WTC11 (cell line): ENCODE measurements at regions not wholly inside any gene's neighbourhood (a gene's known extent, or its start where the extent isn't known, plus 50 kb on each side); places are given as distances from the start of the nearest gene placed in this dataset.

Source experiments
- ATAC-seq: fragments of 200-7000 bp; cut with Tn5 transposase; 2 replicates; pipeline ENCODE4 v1.10.0; 2021; ENCODE audit warnings: mild to moderate bottlenecking, moderate library complexity
- CTCF ChIA-PET: fragments of 300-600 bp; sonication (Branson Sonifier 250); formaldehyde crosslinking; loops from one replicate; lab custom pipeline; 2021; ENCODE audit warnings: antibody characterized with exemption; lab: Charles Lee
- POLR2A ChIA-PET: fragments of 350-600 bp; sonication (Branson Sonifier 250); formaldehyde crosslinking; loops from one replicate; lab custom pipeline; 2021; ENCODE audit warnings: antibody characterized with exemption; lab: Charles Lee
- DNase-seq: peaks from one replicate; pipeline ENCODE4 v3.0.0; 2021; ENCODE audit warnings: low spot score
- H3K27ac Mint-ChIP-seq: 2 replicates; pipeline ENCODE4 v1.8.0; 2021; ENCODE audit warnings: mixed read lengths
- H3K27me3 Mint-ChIP-seq: 2 replicates; pipeline ENCODE4 v1.8.0; 2021; ENCODE audit warnings: low read depth, mild to moderate bottlenecking, moderate library complexity, mixed read lengths
- H3K36me3 Mint-ChIP-seq: 2 replicates; pipeline ENCODE4 v1.8.0; 2021; ENCODE audit warnings: mixed read lengths
- H3K4me1 Mint-ChIP-seq: 2 replicates; pipeline ENCODE4 v1.8.0; 2022; ENCODE audit warnings: mixed read lengths
- H3K4me3 Mint-ChIP-seq: 2 replicates; pipeline ENCODE4 v1.8.0; 2021; ENCODE audit warnings: mild to moderate bottlenecking, moderate library complexity, mixed read lengths
- H3K9me3 Mint-ChIP-seq: 2 replicates; pipeline ENCODE4 v1.8.0; 2021; ENCODE audit warnings: mixed read lengths
- CREB1 ChIP-seq: sonication (generic); formaldehyde crosslinking; IDR thresholded peaks from 2 replicates; pipeline ENCODE4 v1.8.0; 2023; ENCODE audit warnings: mild to moderate bottlenecking, missing genetic modification reagents
- GABPB1 ChIP-seq: sonication (generic); formaldehyde crosslinking; IDR thresholded peaks from 2 replicates; pipeline ENCODE4 v1.8.1; 2023; ENCODE audit warnings: mild to moderate bottlenecking, missing genetic modification reagents
- GRHL2 ChIP-seq: fragments of 250-450 bp; sonication (Bioruptor Pico); IDR thresholded peaks from 2 replicates; pipeline ENCODE4 v1.8.0; 2022; ENCODE audit warnings: mild to moderate bottlenecking, moderate library complexity; ENCODE audit not compliant: insufficient replicate concordance, severe bottlenecking
- GTF2I ChIP-seq: fragments of 250-450 bp; sonication (Bioruptor Pico); conservative IDR thresholded peaks from 2 replicates; pipeline ENCODE4 v1.4.0; 2021; ENCODE audit warnings: mild to moderate bottlenecking
- HMGA2 ChIP-seq: fragments of 250-450 bp; sonication (Bioruptor Pico); IDR thresholded peaks from 2 replicates; pipeline ENCODE4 v1.4.0; 2021; ENCODE audit warnings: mild to moderate bottlenecking, moderate library complexity
- IRF2 ChIP-seq: sonication (generic); formaldehyde crosslinking; IDR thresholded peaks from 2 replicates; pipeline ENCODE4 v1.8.0; 2022; ENCODE audit warnings: low read depth, missing genetic modification reagents, borderline replicate concordance
- MXD4 ChIP-seq: fragments of 250-450 bp; sonication (Bioruptor Pico); IDR thresholded peaks from 2 replicates; pipeline ENCODE4 v1.8.0; 2021; ENCODE audit warnings: mild to moderate bottlenecking, moderate library complexity, borderline replicate concordance
- MYBL2 ChIP-seq: sonication (generic); formaldehyde crosslinking; IDR thresholded peaks from 2 replicates; pipeline ENCODE4 v1.8.1; 2023; ENCODE audit warnings: mild to moderate bottlenecking, moderate library complexity, missing genetic modification reagents
- NFYB ChIP-seq: sonication (generic); formaldehyde crosslinking; conservative IDR thresholded peaks from 2 replicates; pipeline ENCODE4 v1.8.0; 2022; ENCODE audit warnings: low read depth, missing genetic modification reagents
- NR2C2 ChIP-seq: sonication (generic); formaldehyde crosslinking; IDR thresholded peaks from 2 replicates; pipeline ENCODE4 v1.8.0; 2022; ENCODE audit warnings: mild to moderate bottlenecking, missing genetic modification reagents
- NR3C1 ChIP-seq: sonication (generic); formaldehyde crosslinking; conservative IDR thresholded peaks from 2 replicates; pipeline ENCODE4 v1.8.1; 2023; ENCODE audit warnings: low read depth, mild to moderate bottlenecking, missing genetic modification reagents
- RORB ChIP-seq: fragments of 250-450 bp; sonication (Bioruptor Pico); IDR thresholded peaks from 2 replicates; pipeline ENCODE4 v1.9.0; 2021; ENCODE audit warnings: mild to moderate bottlenecking
- SMAD3 ChIP-seq: sonication (generic); formaldehyde crosslinking; IDR thresholded peaks from 2 replicates; pipeline ENCODE4 v1.8.0; 2022; ENCODE audit warnings: missing genetic modification reagents, mild to moderate bottlenecking, borderline replicate concordance
- SMAD4 ChIP-seq: sonication (generic); formaldehyde crosslinking; IDR thresholded peaks from 2 replicates; pipeline ENCODE4 v1.8.0; 2022; ENCODE audit warnings: mild to moderate bottlenecking, missing genetic modification reagents
- TEAD1 ChIP-seq: sonication (generic); formaldehyde crosslinking; IDR thresholded peaks from 2 replicates; pipeline ENCODE4 v1.8.0; 2022; ENCODE audit warnings: mild to moderate bottlenecking, missing genetic modification reagents
- ZBTB21 ChIP-seq: sonication (generic); formaldehyde crosslinking; IDR thresholded peaks from 2 replicates; pipeline ENCODE4 v1.8.1; 2023; ENCODE audit warnings: mild to moderate bottlenecking, missing genetic modification reagents, borderline replicate concordance
- ZNF219 ChIP-seq: sonication (generic); formaldehyde crosslinking; IDR thresholded peaks from 2 replicates; pipeline ENCODE4 v1.8.0; 2023; ENCODE audit warnings: missing genetic modification reagents, mild to moderate bottlenecking, borderline replicate concordance
- ZNF263 ChIP-seq: sonication (generic); formaldehyde crosslinking; IDR thresholded peaks from 2 replicates; pipeline ENCODE4 v1.8.1; 2022; ENCODE audit warnings: low read depth, mild to moderate bottlenecking, moderate library complexity, missing genetic modification reagents
- ZNF423 ChIP-seq: fragments of 250-450 bp; sonication (Bioruptor Pico); IDR thresholded peaks from 2 replicates; pipeline ENCODE4 v2.1.2; 2022; ENCODE audit warnings: mild to moderate bottlenecking, moderate library complexity
- TF ChIP-seq, protein P1 (sequence below): sonication (generic); formaldehyde crosslinking; IDR thresholded peaks from 2 replicates; pipeline ENCODE4 v1.8.1; 2023; ENCODE audit warnings: mild to moderate bottlenecking, missing genetic modification reagents
- TF ChIP-seq, protein P2 (sequence below): sonication (generic); formaldehyde crosslinking; IDR thresholded peaks from 2 replicates; pipeline ENCODE4 v1.8.0; 2022; ENCODE audit warnings: mild to moderate bottlenecking, missing genetic modification reagents
- TF ChIP-seq, protein P3 (sequence below): sonication (generic); formaldehyde crosslinking; IDR thresholded peaks from 2 replicates; pipeline ENCODE4 v1.8.1; 2022; ENCODE audit warnings: low read depth, missing genetic modification reagents, borderline replicate concordance
- TF ChIP-seq, protein P4 (sequence below): sonication (generic); formaldehyde crosslinking; IDR thresholded peaks from 2 replicates; pipeline ENCODE4 v1.8.0; 2022; ENCODE audit warnings: mild to moderate bottlenecking, missing genetic modification reagents
- TF ChIP-seq, protein P5 (sequence below): fragments of 250-450 bp; sonication (Bioruptor Pico); IDR thresholded peaks from 2 replicates; pipeline ENCODE4 v1.9.0; 2021; ENCODE audit warnings: mild to moderate bottlenecking, borderline replicate concordance

DNA sequence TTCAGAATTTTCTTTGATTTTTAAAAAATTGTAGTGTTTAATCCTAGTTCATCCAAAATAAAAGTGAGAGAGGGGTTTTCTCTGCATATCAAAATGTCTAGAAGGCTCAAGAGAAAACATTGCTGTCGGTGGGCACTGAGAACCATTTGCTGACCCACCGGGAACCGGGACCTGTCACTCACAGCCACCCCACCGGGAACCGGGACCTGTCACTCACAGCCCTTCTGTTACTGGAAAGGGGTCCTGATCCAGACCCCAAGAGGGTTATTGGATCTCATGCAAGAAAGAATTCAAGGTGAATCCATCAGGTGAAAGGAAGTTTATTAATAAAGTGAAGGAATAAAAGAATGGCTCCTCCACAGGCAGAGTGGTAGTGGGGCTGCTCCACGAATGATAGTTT, 106.0 kb upstream of the SFSWAP start:
- DNase-seq, result no peak
- Mint-ChIP-seq H3K4me1 (peaks cover 15% of the 10 kb centered on the region), H3K36me3 (no peaks in the 10 kb centered on the region), H3K9me3 (no peaks in the 10 kb centered on the region), H3K4me3 (no peak overlapping the region), H3K27me3 (no peaks in the 10 kb centered on the region; the same call in 1 of the 2 replicates), H3K27ac (no peak overlapping the region)
- CTCF ChIA-PET, result interaction anchor here (1.3 kb wide), 1 partner anchor 472 kb away, joined by 4 read pairs; no protein-coding TSS in a partner anchor
- POLR2A ChIA-PET, result no interaction called here
- no peak for ATAC-seq
- TF ChIP-seq, protein P1, sequence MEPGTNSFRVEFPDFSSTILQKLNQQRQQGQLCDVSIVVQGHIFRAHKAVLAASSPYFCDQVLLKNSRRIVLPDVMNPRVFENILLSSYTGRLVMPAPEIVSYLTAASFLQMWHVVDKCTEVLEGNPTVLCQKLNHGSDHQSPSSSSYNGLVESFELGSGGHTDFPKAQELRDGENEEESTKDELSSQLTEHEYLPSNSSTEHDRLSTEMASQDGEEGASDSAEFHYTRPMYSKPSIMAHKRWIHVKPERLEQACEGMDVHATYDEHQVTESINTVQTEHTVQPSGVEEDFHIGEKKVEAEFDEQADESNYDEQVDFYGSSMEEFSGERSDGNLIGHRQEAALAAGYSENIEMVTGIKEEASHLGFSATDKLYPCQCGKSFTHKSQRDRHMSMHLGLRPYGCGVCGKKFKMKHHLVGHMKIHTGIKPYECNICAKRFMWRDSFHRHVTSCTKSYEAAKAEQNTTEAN, result no peak
- TF ChIP-seq NFYB (CRISPR knock-in tag), result no peak
- TF ChIP-seq MYBL2 (CRISPR knock-in tag), result no peak
- TF ChIP-seq TEAD1 (CRISPR knock-in tag), result no peak

DNA sequence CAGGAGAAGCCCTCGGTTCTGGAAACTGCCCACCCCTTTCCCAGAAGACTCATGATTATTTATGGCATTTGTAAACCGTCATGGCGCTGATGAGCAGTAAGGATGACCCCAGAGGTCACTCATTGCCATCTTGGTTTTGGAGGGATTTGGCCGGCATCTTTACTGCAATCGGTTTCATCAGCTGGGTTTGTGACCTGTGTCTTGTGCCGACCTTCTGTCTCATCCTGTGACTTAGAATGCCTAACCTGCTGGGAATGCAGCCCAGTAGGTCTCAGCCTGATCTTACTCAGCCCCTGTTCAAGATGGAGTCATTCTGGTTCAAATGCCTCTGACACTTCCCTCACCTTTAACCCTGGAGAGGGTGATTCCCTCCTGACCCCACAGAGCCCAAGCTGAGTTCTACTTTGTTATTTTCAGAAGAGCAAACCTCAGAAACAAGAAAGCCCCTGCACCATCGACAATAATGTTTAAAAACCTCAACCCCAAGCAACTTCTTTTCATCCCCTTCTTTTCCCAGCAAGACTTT, 105.5 kb upstream of the SFSWAP start:
- ChIA-PET POLR2A (no interaction called here), CTCF (no interaction called here)
- H3K9me3 Mint-ChIP-seq, result no peaks in the 10 kb centered on the region
- ATAC-seq, result no peak
- H3K27me3 Mint-ChIP-seq, result no peaks in the 10 kb centered on the region; the same call in 1 of the 2 replicates
- H3K27ac Mint-ChIP-seq, result no peak overlapping the region
- no peak for TF ChIP-seq HMGA2
- no peak for TF ChIP-seq MXD4 (CRISPR knock-in tag)
- TF ChIP-seq SMAD3 (CRISPR knock-in tag), result no peak
- TF ChIP-seq NR2C2 (CRISPR knock-in tag), result no peak
- TF ChIP-seq GTF2I (CRISPR knock-in tag), result no peak
- no peak for TF ChIP-seq IRF2 (CRISPR knock-in tag)
- TF ChIP-seq ZNF219 (CRISPR knock-in tag), result no peak
- TF ChIP-seq, protein P2, sequence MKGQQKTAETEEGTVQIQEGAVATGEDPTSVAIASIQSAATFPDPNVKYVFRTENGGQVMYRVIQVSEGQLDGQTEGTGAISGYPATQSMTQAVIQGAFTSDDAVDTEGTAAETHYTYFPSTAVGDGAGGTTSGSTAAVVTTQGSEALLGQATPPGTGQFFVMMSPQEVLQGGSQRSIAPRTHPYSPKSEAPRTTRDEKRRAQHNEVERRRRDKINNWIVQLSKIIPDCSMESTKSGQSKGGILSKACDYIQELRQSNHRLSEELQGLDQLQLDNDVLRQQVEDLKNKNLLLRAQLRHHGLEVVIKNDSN (CRISPR knock-in tag), result no peak
- no peak for TF ChIP-seq RORB (CRISPR knock-in tag)
- TF ChIP-seq ZNF423, result no peak
- no peak for TF ChIP-seq CREB1 (CRISPR knock-in tag)
- TF ChIP-seq GABPB1 (CRISPR knock-in tag), result no peak
- TF ChIP-seq, protein P3, sequence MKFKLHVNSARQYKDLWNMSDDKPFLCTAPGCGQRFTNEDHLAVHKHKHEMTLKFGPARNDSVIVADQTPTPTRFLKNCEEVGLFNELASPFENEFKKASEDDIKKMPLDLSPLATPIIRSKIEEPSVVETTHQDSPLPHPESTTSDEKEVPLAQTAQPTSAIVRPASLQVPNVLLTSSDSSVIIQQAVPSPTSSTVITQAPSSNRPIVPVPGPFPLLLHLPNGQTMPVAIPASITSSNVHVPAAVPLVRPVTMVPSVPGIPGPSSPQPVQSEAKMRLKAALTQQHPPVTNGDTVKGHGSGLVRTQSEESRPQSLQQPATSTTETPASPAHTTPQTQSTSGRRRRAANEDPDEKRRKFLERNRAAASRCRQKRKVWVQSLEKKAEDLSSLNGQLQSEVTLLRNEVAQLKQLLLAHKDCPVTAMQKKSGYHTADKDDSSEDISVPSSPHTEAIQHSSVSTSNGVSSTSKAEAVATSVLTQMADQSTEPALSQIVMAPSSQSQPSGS (CRISPR knock-in tag), result no peak
- TF ChIP-seq, protein P4, sequence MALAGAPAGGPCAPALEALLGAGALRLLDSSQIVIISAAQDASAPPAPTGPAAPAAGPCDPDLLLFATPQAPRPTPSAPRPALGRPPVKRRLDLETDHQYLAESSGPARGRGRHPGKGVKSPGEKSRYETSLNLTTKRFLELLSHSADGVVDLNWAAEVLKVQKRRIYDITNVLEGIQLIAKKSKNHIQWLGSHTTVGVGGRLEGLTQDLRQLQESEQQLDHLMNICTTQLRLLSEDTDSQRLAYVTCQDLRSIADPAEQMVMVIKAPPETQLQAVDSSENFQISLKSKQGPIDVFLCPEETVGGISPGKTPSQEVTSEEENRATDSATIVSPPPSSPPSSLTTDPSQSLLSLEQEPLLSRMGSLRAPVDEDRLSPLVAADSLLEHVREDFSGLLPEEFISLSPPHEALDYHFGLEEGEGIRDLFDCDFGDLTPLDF (CRISPR knock-in tag), result no peak
- peaks cover 15% of the 10 kb centered on the region for H3K4me1 Mint-ChIP-seq
- no peak for DNase-seq
- no peak overlapping the region for H3K4me3 Mint-ChIP-seq
- no peaks in the 10 kb centered on the region for H3K36me3 Mint-ChIP-seq

DNA sequence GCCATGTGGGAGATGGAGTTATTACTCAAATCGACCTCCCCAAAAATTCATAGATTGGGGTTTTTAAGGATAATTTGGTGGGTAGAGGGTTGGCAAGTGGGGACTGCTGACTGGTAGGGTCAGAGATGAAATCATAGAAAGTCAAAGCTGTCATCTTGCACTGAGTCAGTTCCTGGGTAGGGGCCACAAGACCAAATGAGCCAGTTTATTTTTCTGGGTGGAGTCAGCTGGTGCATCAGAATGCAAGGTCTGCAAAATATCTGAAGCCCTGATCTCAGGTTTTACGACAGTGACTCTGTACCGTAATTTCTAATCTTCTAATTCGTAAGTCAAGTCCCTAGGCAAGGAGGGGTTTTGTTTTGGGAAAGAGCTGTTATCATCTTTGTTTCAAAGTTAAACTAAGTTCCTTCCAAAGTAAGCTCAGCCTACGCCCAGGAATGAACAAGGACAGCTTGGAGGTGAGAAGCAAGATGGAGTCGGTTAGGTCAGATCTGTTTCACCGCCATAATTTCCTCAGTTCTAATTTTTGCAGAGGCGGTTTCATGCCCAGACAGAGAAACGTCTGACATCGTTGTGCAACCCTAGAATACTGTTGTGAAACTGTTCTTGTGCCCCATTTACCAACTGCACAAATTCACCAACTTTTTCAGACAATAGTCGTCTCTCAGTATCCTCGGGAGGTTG, 104.5 kb upstream of the SFSWAP start:
- no peak overlapping the region for H3K4me3 Mint-ChIP-seq
- H3K4me1 Mint-ChIP-seq, result peaks cover 15% of the 10 kb centered on the region
- CTCF ChIA-PET, result no interaction called here
- H3K36me3 Mint-ChIP-seq, result no peaks in the 10 kb centered on the region
- no peaks in the 10 kb centered on the region; the same call in 1 of the 2 replicates for H3K27me3 Mint-ChIP-seq
- no peak for DNase-seq
- no peak overlapping the region; the same call in 1 of the 2 replicates for H3K27ac Mint-ChIP-seq
- no peak for ATAC-seq
- H3K9me3 Mint-ChIP-seq, result no peaks in the 10 kb centered on the region
- POLR2A ChIA-PET, result no interaction called here
- TF ChIP-seq SMAD3 (CRISPR knock-in tag), result no peak
- TF ChIP-seq ZBTB21 (CRISPR knock-in tag), result no peak
- no peak for TF ChIP-seq CREB1 (CRISPR knock-in tag)
- TF ChIP-seq SMAD4, result no peak
- no peak for TF ChIP-seq NR3C1
- TF ChIP-seq ZNF263, result no peak
- no peak for TF ChIP-seq GRHL2 (CRISPR knock-in tag)
- TF ChIP-seq, protein P5, sequence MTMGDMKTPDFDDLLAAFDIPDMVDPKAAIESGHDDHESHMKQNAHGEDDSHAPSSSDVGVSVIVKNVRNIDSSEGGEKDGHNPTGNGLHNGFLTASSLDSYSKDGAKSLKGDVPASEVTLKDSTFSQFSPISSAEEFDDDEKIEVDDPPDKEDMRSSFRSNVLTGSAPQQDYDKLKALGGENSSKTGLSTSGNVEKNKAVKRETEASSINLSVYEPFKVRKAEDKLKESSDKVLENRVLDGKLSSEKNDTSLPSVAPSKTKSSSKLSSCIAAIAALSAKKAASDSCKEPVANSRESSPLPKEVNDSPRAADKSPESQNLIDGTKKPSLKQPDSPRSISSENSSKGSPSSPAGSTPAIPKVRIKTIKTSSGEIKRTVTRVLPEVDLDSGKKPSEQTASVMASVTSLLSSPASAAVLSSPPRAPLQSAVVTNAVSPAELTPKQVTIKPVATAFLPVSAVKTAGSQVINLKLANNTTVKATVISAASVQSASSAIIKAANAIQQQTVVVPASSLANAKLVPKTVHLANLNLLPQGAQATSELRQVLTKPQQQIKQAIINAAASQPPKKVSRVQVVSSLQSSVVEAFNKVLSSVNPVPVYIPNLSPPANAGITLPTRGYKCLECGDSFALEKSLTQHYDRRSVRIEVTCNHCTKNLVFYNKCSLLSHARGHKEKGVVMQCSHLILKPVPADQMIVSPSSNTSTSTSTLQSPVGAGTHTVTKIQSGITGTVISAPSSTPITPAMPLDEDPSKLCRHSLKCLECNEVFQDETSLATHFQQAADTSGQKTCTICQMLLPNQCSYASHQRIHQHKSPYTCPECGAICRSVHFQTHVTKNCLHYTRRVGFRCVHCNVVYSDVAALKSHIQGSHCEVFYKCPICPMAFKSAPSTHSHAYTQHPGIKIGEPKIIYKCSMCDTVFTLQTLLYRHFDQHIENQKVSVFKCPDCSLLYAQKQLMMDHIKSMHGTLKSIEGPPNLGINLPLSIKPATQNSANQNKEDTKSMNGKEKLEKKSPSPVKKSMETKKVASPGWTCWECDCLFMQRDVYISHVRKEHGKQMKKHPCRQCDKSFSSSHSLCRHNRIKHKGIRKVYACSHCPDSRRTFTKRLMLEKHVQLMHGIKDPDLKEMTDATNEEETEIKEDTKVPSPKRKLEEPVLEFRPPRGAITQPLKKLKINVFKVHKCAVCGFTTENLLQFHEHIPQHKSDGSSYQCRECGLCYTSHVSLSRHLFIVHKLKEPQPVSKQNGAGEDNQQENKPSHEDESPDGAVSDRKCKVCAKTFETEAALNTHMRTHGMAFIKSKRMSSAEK (CRISPR knock-in tag), result no peak
